NB4 (cell line): ENCODE measurements at regions not wholly inside any gene's neighbourhood (a gene's known extent, or its start where the extent isn't known, plus 50 kb on each side); places are given as distances from the start of the nearest gene placed in this dataset.

Experiments used
- MYC ChIP-seq: IDR thresholded peaks from 2 replicates; pipeline ENCODE4 v1.6.1; 2011; ENCODE audit warnings: low read depth, low read length
- POLR2A ChIP-seq: IDR thresholded peaks from 2 replicates; pipeline ENCODE4 v1.6.1; 2011; ENCODE audit warnings: mild to moderate bottlenecking; ENCODE audit not compliant: insufficient read length; ENCODE audit errors: extremely low read depth
- TF ChIP-seq, protein P1 (sequence below): IDR thresholded peaks from one replicate; pipeline ENCODE4 v1.5.1; 2012; ENCODE audit warnings: low read depth, low read length

DNA sequence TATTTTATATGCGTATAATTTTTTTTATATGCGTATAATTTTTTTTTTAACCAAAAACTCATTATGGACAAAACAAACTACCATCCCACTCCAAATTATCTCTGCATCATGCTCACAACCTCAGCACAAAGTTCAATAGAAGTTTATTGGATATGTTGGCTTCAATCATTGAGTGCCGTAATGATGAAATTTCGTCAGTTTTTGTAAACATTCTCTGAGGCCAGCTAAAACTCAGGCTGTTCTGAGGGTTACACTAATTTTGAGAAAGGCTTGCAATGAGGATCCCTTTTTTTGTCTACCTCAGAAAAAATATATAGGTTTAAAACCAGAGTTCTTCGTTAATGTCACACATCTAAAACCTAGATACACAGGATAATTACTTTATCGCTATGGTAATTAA lies 1253.2 kb downstream of the EFNA5 start:
- TF ChIP-seq, protein P1, sequence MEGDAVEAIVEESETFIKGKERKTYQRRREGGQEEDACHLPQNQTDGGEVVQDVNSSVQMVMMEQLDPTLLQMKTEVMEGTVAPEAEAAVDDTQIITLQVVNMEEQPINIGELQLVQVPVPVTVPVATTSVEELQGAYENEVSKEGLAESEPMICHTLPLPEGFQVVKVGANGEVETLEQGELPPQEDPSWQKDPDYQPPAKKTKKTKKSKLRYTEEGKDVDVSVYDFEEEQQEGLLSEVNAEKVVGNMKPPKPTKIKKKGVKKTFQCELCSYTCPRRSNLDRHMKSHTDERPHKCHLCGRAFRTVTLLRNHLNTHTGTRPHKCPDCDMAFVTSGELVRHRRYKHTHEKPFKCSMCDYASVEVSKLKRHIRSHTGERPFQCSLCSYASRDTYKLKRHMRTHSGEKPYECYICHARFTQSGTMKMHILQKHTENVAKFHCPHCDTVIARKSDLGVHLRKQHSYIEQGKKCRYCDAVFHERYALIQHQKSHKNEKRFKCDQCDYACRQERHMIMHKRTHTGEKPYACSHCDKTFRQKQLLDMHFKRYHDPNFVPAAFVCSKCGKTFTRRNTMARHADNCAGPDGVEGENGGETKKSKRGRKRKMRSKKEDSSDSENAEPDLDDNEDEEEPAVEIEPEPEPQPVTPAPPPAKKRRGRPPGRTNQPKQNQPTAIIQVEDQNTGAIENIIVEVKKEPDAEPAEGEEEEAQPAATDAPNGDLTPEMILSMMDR: no peak
- TF ChIP-seq POLR2A (no peak), MYC (no peak)
